Stimulated activated naive CD8-positive, alpha-beta T cell treated with anti-CD3 and anti-CD28 coated beads, Interleukin-15, amount 100 ng/mL, for 72 hours (primary cell): ENCODE measurements at regions not wholly inside any gene's neighbourhood (a gene's known extent, or its start where the extent isn't known, plus 50 kb on each side); places are given as distances from the start of the nearest gene placed in this dataset.
"Not testable (repeated sequence)": the region's sequence is repeated elsewhere in the genome, so short reads cannot be mapped to it uniquely, and the experiment has no call there.

Experiments used
- ATAC-seq: fragments of 150-1000 bp; cut with Tn5 transposase; 2 replicates; pipeline ENCODE4 v1.10.0; 2021; ENCODE audit warnings: mild to moderate bottlenecking, moderate library complexity
- DNase-seq, 2 donors: peaks; one replicate each; pipeline ENCODE4 v3.0.0; 2021 to 2022
- H3K27ac Mint-ChIP-seq, 2 donors: one replicate each; pipeline ENCODE4 v1.8.0; 2022; ENCODE audit warnings: mild to moderate bottlenecking in 2 of 2, mixed read lengths in 2 of 2, moderate library complexity in 2 of 2
- H3K27me3 Mint-ChIP-seq: one replicate; pipeline ENCODE4 v1.8.0; 2022; ENCODE audit warnings: mixed read lengths
- H3K4me1 Mint-ChIP-seq: one replicate; pipeline ENCODE4 v1.8.0; 2022; ENCODE audit warnings: mild to moderate bottlenecking, mixed read lengths
- H3K4me3 Mint-ChIP-seq, 2 donors: one replicate each; pipeline ENCODE4 v1.8.0; 2022; ENCODE audit warnings: mild to moderate bottlenecking in 2 of 2, mixed read lengths in 2 of 2, moderate library complexity in 1 of 2
- H3K9me3 Mint-ChIP-seq, 2 donors: one replicate each; pipeline ENCODE4 v1.8.0; 2022; ENCODE audit warnings: mixed read lengths in 2 of 2

GRCh38 chr21:9733761-9734558, 787.4 kb upstream of the TPTE start:
- H3K27me3 Mint-ChIP-seq, H3K4me1 Mint-ChIP-seq, H3K9me3 Mint-ChIP-seq, DNase-seq, H3K4me3 Mint-ChIP-seq, H3K27ac Mint-ChIP-seq, ATAC-seq: not testable (repeated sequence)

- Mint-ChIP-seq H3K27me3 (no peaks in the 10 kb centered on the region), H3K9me3 (peaks cover 8 to 15% of the 10 kb centered on the region in 2 donors), H3K4me1 (no peaks in the 10 kb centered on the region), H3K4me3 (no peak overlapping the region), H3K27ac (no peak overlapping the region)
- ATAC-seq (no peak), DNase-seq (no peak)
These were observed 785.9 kb upstream of the TPTE start for GRCh38 chr21:9735421-9735961.

- not testable (repeated sequence) for H3K27ac Mint-ChIP-seq, DNase-seq, H3K4me1 Mint-ChIP-seq, ATAC-seq, H3K27me3 Mint-ChIP-seq, H3K4me3 Mint-ChIP-seq
- H3K9me3 Mint-ChIP-seq: peaks cover 11 to 28% of the 10 kb centered on the region in 2 donors
These were observed 784.1 kb upstream of the TPTE start for GRCh38 chr21:9737301-9737700.

GRCh38 chr21:9737871-9738515, 783.4 kb upstream of the TPTE start:
- not testable (repeated sequence) for H3K27ac Mint-ChIP-seq, DNase-seq, H3K4me3 Mint-ChIP-seq, ATAC-seq, H3K4me1 Mint-ChIP-seq, H3K27me3 Mint-ChIP-seq
- peaks cover 11 to 28% of the 10 kb centered on the region in 2 donors for H3K9me3 Mint-ChIP-seq

- ATAC-seq: no peak
- Mint-ChIP-seq H3K4me3 (no peak overlapping the region), H3K27ac (no peak overlapping the region)
These were observed 782.9 kb upstream of the TPTE start for GRCh38 chr21:9738527-9738926.

GRCh38 chr21:9739240-9739639, 782.1 kb upstream of the TPTE start:
- H3K27ac Mint-ChIP-seq: no peak overlapping the region
- H3K4me1 Mint-ChIP-seq: no peaks in the 10 kb centered on the region
- H3K9me3 Mint-ChIP-seq: peaks cover 11 to 28% of the 10 kb centered on the region in 2 donors
- H3K27me3 Mint-ChIP-seq: no peaks in the 10 kb centered on the region
- H3K4me3 Mint-ChIP-seq: no peak overlapping the region
- ATAC-seq (no peak), DNase-seq (no peak)

More at GRCh38 chr21:9738527-9738926, 782.9 kb upstream of the TPTE start:
- no peak for DNase-seq
- Mint-ChIP-seq H3K27me3 (no peaks in the 10 kb centered on the region), H3K4me1 (no peaks in the 10 kb centered on the region), H3K9me3 (peaks cover 11 to 28% of the 10 kb centered on the region in 2 donors)

- ATAC-seq, DNase-seq, H3K27ac Mint-ChIP-seq, H3K27me3 Mint-ChIP-seq, H3K4me1 Mint-ChIP-seq, H3K4me3 Mint-ChIP-seq: not testable (repeated sequence)
- H3K9me3 Mint-ChIP-seq: peaks cover 11 to 28% of the 10 kb centered on the region in 2 donors
These were observed 781.0 kb upstream of the TPTE start for GRCh38 chr21:9740177-9740941.

- not testable (repeated sequence) for H3K4me1 Mint-ChIP-seq, DNase-seq, H3K4me3 Mint-ChIP-seq, H3K27me3 Mint-ChIP-seq, ATAC-seq, H3K27ac Mint-ChIP-seq
- peaks cover 11 to 28% of the 10 kb centered on the region in 2 donors for H3K9me3 Mint-ChIP-seq
These were observed 780.2 kb upstream of the TPTE start for GRCh38 chr21:9740991-9741742.

GRCh38 chr21:9743566-9743965, 777.8 kb upstream of the TPTE start:
- H3K27ac Mint-ChIP-seq, DNase-seq, ATAC-seq, H3K4me1 Mint-ChIP-seq, H3K27me3 Mint-ChIP-seq, H3K4me3 Mint-ChIP-seq: not testable (repeated sequence)
- peaks cover 9 to 23% of the 10 kb centered on the region in 2 donors for H3K9me3 Mint-ChIP-seq

- not testable (repeated sequence) for H3K27ac Mint-ChIP-seq, DNase-seq, H3K4me3 Mint-ChIP-seq, H3K4me1 Mint-ChIP-seq, ATAC-seq, H3K27me3 Mint-ChIP-seq
- H3K9me3 Mint-ChIP-seq: peaks cover 6 to 17% of the 10 kb centered on the region in 2 donors
These were observed 777.2 kb upstream of the TPTE start for GRCh38 chr21:9744166-9744565.

- H3K27me3 Mint-ChIP-seq, ATAC-seq, H3K4me1 Mint-ChIP-seq, H3K4me3 Mint-ChIP-seq, H3K27ac Mint-ChIP-seq, DNase-seq: not testable (repeated sequence)
- peaks cover 4 to 13% of the 10 kb centered on the region in 2 donors for H3K9me3 Mint-ChIP-seq
These were observed 776.8 kb upstream of the TPTE start for GRCh38 chr21:9744593-9744992.

GRCh38 chr21:9745457-9746108, 775.8 kb upstream of the TPTE start:
- not testable (repeated sequence) for H3K4me1 Mint-ChIP-seq, DNase-seq, H3K27ac Mint-ChIP-seq, H3K4me3 Mint-ChIP-seq, ATAC-seq, H3K27me3 Mint-ChIP-seq
- H3K9me3 Mint-ChIP-seq: peaks cover 4 to 13% of the 10 kb centered on the region in 2 donors

- H3K9me3 Mint-ChIP-seq, ATAC-seq, H3K27ac Mint-ChIP-seq, H3K4me1 Mint-ChIP-seq, DNase-seq, H3K27me3 Mint-ChIP-seq, H3K4me3 Mint-ChIP-seq: not testable (repeated sequence)
These were observed 775.1 kb upstream of the TPTE start for GRCh38 chr21:9746311-9746710.

GRCh38 chr21:9746831-9747606, 774.4 kb upstream of the TPTE start:
- H3K9me3 Mint-ChIP-seq, H3K27me3 Mint-ChIP-seq, H3K27ac Mint-ChIP-seq, ATAC-seq, H3K4me3 Mint-ChIP-seq, H3K4me1 Mint-ChIP-seq, DNase-seq: not testable (repeated sequence)
